ENCODE measurements at regions not wholly inside any gene's neighbourhood (a gene's known extent, or its start where the extent isn't known, plus 50 kb on each side); places are given as distances from the start of the nearest gene placed in this dataset.

DNA sequence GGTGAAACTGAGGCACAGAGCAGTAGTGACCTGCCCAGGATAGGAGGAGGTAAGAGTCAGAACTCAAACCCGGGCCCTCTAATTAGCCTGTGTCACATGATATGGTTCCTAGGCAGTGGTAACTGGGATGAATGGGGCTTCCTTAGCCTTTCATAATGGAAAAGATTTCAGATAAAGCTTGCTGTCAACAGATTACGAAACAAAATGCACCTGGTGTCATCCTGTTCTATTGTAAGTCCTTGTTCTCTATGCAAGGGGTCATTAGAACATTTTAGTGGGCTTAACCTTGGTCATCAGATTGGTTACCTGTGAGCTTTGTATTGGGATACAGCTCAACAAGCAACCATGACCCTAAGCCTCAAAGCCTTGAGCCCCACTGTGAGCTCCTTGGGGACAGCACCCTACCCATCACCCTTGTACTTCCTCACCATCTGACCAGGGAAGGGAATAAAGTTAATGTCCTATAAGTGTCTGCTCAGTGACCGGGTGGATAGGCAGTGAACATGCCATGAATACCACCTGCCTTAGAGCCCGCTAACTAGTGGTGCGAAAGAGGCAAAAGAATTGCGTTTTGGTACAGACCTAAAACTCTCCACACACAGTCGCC lies 70.3 kb upstream of the RMDN2 start:
- no peak for TF ChIP-seq EZH2 (IDR thresholded peaks at IDR 0.05; ENCODE audit: insufficient read depth, low read length)
- TF ChIP-seq, protein P1, sequence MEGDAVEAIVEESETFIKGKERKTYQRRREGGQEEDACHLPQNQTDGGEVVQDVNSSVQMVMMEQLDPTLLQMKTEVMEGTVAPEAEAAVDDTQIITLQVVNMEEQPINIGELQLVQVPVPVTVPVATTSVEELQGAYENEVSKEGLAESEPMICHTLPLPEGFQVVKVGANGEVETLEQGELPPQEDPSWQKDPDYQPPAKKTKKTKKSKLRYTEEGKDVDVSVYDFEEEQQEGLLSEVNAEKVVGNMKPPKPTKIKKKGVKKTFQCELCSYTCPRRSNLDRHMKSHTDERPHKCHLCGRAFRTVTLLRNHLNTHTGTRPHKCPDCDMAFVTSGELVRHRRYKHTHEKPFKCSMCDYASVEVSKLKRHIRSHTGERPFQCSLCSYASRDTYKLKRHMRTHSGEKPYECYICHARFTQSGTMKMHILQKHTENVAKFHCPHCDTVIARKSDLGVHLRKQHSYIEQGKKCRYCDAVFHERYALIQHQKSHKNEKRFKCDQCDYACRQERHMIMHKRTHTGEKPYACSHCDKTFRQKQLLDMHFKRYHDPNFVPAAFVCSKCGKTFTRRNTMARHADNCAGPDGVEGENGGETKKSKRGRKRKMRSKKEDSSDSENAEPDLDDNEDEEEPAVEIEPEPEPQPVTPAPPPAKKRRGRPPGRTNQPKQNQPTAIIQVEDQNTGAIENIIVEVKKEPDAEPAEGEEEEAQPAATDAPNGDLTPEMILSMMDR (IDR thresholded peaks at IDR 0.05; ENCODE audit: insufficient read depth, low read depth, low read length) = no peak
- H3K4me3 Mint-ChIP-seq (ENCODE audit: unreplicated experiment) = no peak overlapping the region
- Histone ChIP-seq H3K4me1 (ENCODE audit: insufficient read depth, low read length) (peaks cover 13% of the 10 kb centered on the region), H3K9ac (ENCODE audit: low read length) (no peak overlapping the region), H3K27ac (ENCODE audit: low read depth, low read length) (no peak overlapping the region), H3K4me3 (ENCODE audit: insufficient read depth, low read depth, low read length) (no peak overlapping the region), H3K27me3 (ENCODE audit: insufficient read depth, low read length) (no peaks in the 10 kb centered on the region), H2AFZ (ENCODE audit: low read depth, low read length) (no peak overlapping the region), H4K20me1 (ENCODE audit: insufficient read depth, low read length) (no peaks in the 10 kb centered on the region), H3K9me3 (ENCODE audit: insufficient read depth, low read depth, low read length) (no peaks in the 10 kb centered on the region), H3K36me3 (ENCODE audit: insufficient read depth, low read length) (no peaks in the 10 kb centered on the region), H3K4me2 (ENCODE audit: low read length) (no peak overlapping the region), H3K79me2 (ENCODE audit: insufficient read depth, low read length) (no peaks in the 10 kb centered on the region)
- peaks cover 10% of the 10 kb centered on the region for H3K27me3 Mint-ChIP-seq (ENCODE audit: low read depth, unreplicated experiment)
- no peaks in the 10 kb centered on the region for H3K36me3 Mint-ChIP-seq (ENCODE audit: low read depth, unreplicated experiment)
- DNase-seq (ENCODE audit: low read depth) (no peak), FAIRE-seq (no peak)
- H3K4me1 Mint-ChIP-seq (ENCODE audit: low read depth, unreplicated experiment) = peaks cover 9% of the 10 kb centered on the region
- peaks cover 3% of the 10 kb centered on the region for H3K9me3 Mint-ChIP-seq (ENCODE audit: unreplicated experiment)
- no peak overlapping the region for H3K27ac Mint-ChIP-seq (ENCODE audit: unreplicated experiment)

GRCh38 chr2:37855283-37856041 lies 69.6 kb upstream of the RMDN2 start:
- no peaks in the 10 kb centered on the region for H3K79me2 ChIP-seq (ENCODE audit: insufficient read depth, low read length)
- DNase-seq (ENCODE audit: low read depth) (no peak), FAIRE-seq (no peak)
- H3K9me3 Mint-ChIP-seq (ENCODE audit: unreplicated experiment) = peaks cover 5% of the 10 kb centered on the region
- H3K4me3 Mint-ChIP-seq (ENCODE audit: unreplicated experiment) = no peak overlapping the region
- no peaks in the 10 kb centered on the region for H3K27me3 ChIP-seq (ENCODE audit: insufficient read depth, low read length)
- no peak overlapping the region for H3K4me2 ChIP-seq (ENCODE audit: low read length)
- H3K36me3 Mint-ChIP-seq (ENCODE audit: low read depth, unreplicated experiment) = no peaks in the 10 kb centered on the region
- peaks cover 12% of the 10 kb centered on the region for H3K27me3 Mint-ChIP-seq (ENCODE audit: low read depth, unreplicated experiment)
- no peaks in the 10 kb centered on the region for H3K9me3 ChIP-seq (ENCODE audit: insufficient read depth, low read depth, low read length)
- no peaks in the 10 kb centered on the region for H3K36me3 ChIP-seq (ENCODE audit: insufficient read depth, low read length)
- H3K4me1 Mint-ChIP-seq (ENCODE audit: low read depth, unreplicated experiment) = peaks cover 9% of the 10 kb centered on the region
- no peak overlapping the region for H3K9ac ChIP-seq (ENCODE audit: low read length)
- no peak for TF ChIP-seq EZH2 (IDR thresholded peaks at IDR 0.05; ENCODE audit: insufficient read depth, low read length)
- TF ChIP-seq, protein P1 (IDR thresholded peaks at IDR 0.05; ENCODE audit: insufficient read depth, low read depth, low read length) = no peak
- no peaks in the 10 kb centered on the region for H4K20me1 ChIP-seq (ENCODE audit: insufficient read depth, low read length)
- no peak overlapping the region for H3K27ac Mint-ChIP-seq (ENCODE audit: unreplicated experiment)
- peaks cover 13% of the 10 kb centered on the region for H3K4me1 ChIP-seq (ENCODE audit: insufficient read depth, low read length)
- no peak overlapping the region for H3K4me3 ChIP-seq (ENCODE audit: insufficient read depth, low read depth, low read length)
- H3K27ac ChIP-seq (ENCODE audit: low read depth, low read length) = no peak overlapping the region
- H2AFZ ChIP-seq (ENCODE audit: low read depth, low read length) = no peak overlapping the region
